Stomach (tissue), 4 donors: ENCODE measurements at regions not wholly inside any gene's neighbourhood (a gene's known extent, or its start where the extent isn't known, plus 50 kb on each side); places are given as distances from the start of the nearest gene placed in this dataset.

Experiments used
- CTCF ChIP-seq, 7 experiments: fragments of 450-650 bp in 4 of 7; fragments of 200-600 bp in 3 of 7; sonication (generic) in 3 of 7; IDR thresholded peaks; one replicate each; pipeline ENCODE4 v1.5.1; 2016 to 2019; ENCODE audit warnings: antibody characterized with exemption in 7 of 7, control low read depth in 2 of 7, mild to moderate bottlenecking in 1 of 7
- POLR2A ChIP-seq, 4 donors: fragments of 450-650 bp; IDR thresholded peaks; one replicate each; pipeline ENCODE4 v1.6.1; 2016; ENCODE audit warnings: antibody characterized with exemption in 4 of 4, control low read depth in 2 of 4, mild to moderate bottlenecking in 1 of 4, moderate library complexity in 1 of 4

- TF ChIP-seq CTCF (IDR thresholded peaks at IDR 0.05) (no peak), POLR2A (IDR thresholded peaks at IDR 0.05) (no peak)
Measured at GRCh38 chrX:140355922-140356321, 148.9 kb downstream of the SOX3 start.
